Esophagus muscularis mucosa (tissue), 4 donors: ENCODE measurements at regions not wholly inside any gene's neighbourhood (a gene's known extent, or its start where the extent isn't known, plus 50 kb on each side); places are given as distances from the start of the nearest gene placed in this dataset.

Experiments
- DNase-seq: peaks from one replicate; pipeline ENCODE4 v3.0.0-alpha.2; 2017; ENCODE audit errors: extremely low spot score
- H3K27ac ChIP-seq, 4 donors: fragments of 200-600 bp; sonication (generic); replicated peaks in 1 of 4; 1 replicate in 3 of 4; 2 replicates in 1 of 4; pipeline ENCODE4 v1.5.1; 2016 to 2019; ENCODE audit warnings: mild to moderate bottlenecking in 1 of 4
- H3K27me3 ChIP-seq, 4 donors: fragments of 200-600 bp; sonication (generic); one replicate each; pipeline versions ENCODE4 v1.5.1 to v1.6.0; 2016 to 2019
- H3K36me3 ChIP-seq, 4 donors: fragments of 200-600 bp; sonication (generic); one replicate each; pipeline ENCODE4 v1.5.1; 2016 to 2019
- H3K4me1 ChIP-seq, 4 donors: fragments of 200-600 bp; sonication (generic); one replicate each; pipeline ENCODE4 v1.5.1; 2016 to 2019
- H3K4me3 ChIP-seq, 4 donors: fragments of 200-600 bp; sonication (generic); 1 replicate in 2 of 4; 2 replicates in 2 of 4; pipeline ENCODE4 v1.5.1; 2016 to 2019; ENCODE audit warnings: mild to moderate bottlenecking in 4 of 4, moderate library complexity in 1 of 4
- H3K9me3 ChIP-seq, 4 donors: fragments of 200-600 bp; sonication (generic); 1 replicate in 3 of 4; 2 replicates in 1 of 4; pipeline ENCODE4 v1.5.1; 2016 to 2019
- CTCF ChIP-seq, 3 experiments: fragments of 200-600 bp in 2 of 3; fragments of 450-650 bp in 1 of 3; sonication (generic) in 2 of 3; IDR thresholded peaks; one replicate each; pipeline ENCODE4 v1.5.1; 2017 to 2019; ENCODE audit warnings: antibody characterized with exemption in 3 of 3, mild to moderate bottlenecking in 2 of 3, moderate library complexity in 1 of 3
- EP300 ChIP-seq: sonication (generic); formaldehyde crosslinking; IDR thresholded peaks from one replicate; pipeline ENCODE4 v1.6.1; 2017; ENCODE audit warnings: antibody characterized with exemption
- POLR2A ChIP-seq: fragments of 450-650 bp; IDR thresholded peaks from one replicate; pipeline ENCODE4 v1.6.1; 2017; ENCODE audit warnings: antibody characterized with exemption, moderate library complexity, mild to moderate bottlenecking, low read depth
- POLR2AphosphoS5 ChIP-seq, 2 donors: sonication (generic); formaldehyde crosslinking; IDR thresholded peaks; one replicate each; pipeline ENCODE4 v1.6.1; 2017; ENCODE audit warnings: antibody characterized with exemption in 2 of 2
- WGBS: methylation state at CpG from one replicate; pipeline ENCODE4 v1.1.5; 2018; 5-methylcytosine and 5-hydroxymethylcytosine counted together
- intact Hi-C: fragments of 100-400 bp; cut with DNase I; formaldehyde crosslinking; loops from one replicate; pipeline ENCODE4 v1.15.1; 2023

- WGBS: 50% methylated on average over 1 of the region's 1 CpG
- intact Hi-C loops: loop anchor here (5.0 to 10.0 kb wide), 5 partner anchors 148 to 988 kb away; no protein-coding TSS in a partner anchor
- no peak for DNase-seq
- H3K4me1 ChIP-seq: peaks cover 0 to 22% (median 14%) of the 10 kb centered on the region in 4 donors
- TF ChIP-seq CTCF (IDR thresholded peaks at IDR 0.05) (no peak), POLR2AphosphoS5 (IDR thresholded peaks at IDR 0.05) (no peak), POLR2A (no peak), EP300 (no peak)
- H3K4me3 ChIP-seq: no peak overlapping the region
- no peaks in the 10 kb centered on the region for H3K36me3 ChIP-seq
- no peaks in the 10 kb centered on the region for H3K27me3 ChIP-seq
- no peak overlapping the region for H3K27ac ChIP-seq
- no peaks in the 10 kb centered on the region for H3K9me3 ChIP-seq
These were observed 489.5 kb downstream of the TNS1 start for GRCh38 chr2:217513258-217513657.

- intact Hi-C loops: loop anchor here (5.0 to 10.0 kb wide), 5 partner anchors 148 to 988 kb away; no protein-coding TSS in a partner anchor
- no peaks in the 10 kb centered on the region for H3K9me3 ChIP-seq
These were observed 490.1 kb downstream of the TNS1 start for GRCh38 chr2:217512728-217513127.

GRCh38 chr2:217512259-217512658 lies 490.5 kb downstream of the TNS1 start:
- intact Hi-C loops: loop anchor here (5.0 to 10.0 kb wide), 5 partner anchors 147 to 987 kb away; no protein-coding TSS in a partner anchor
- Histone ChIP-seq H3K4me3 (no peak overlapping the region), H3K27ac (no peak overlapping the region), H3K36me3 (no peaks in the 10 kb centered on the region), H3K27me3 (no peaks in the 10 kb centered on the region), H3K4me1 (peaks cover 0 to 22% (median 14%) of the 10 kb centered on the region in 4 donors), H3K9me3 (no peaks in the 10 kb centered on the region)
- no peak for TF ChIP-seq CTCF (IDR thresholded peaks at IDR 0.05)
- TF ChIP-seq POLR2AphosphoS5 (IDR thresholded peaks at IDR 0.05): no peak
- no peak for TF ChIP-seq EP300
- no peak for TF ChIP-seq POLR2A
- WGBS: 73% methylated on average over 1 of the region's 1 CpG
- DNase-seq: no peak

More at GRCh38 chr2:217512728-217513127, 490.1 kb downstream of the TNS1 start:
- H3K36me3 ChIP-seq: no peaks in the 10 kb centered on the region
- H3K27ac ChIP-seq: no peak overlapping the region
- DNase-seq: no peak
- 71% methylated on average over 4 of the region's 4 CpGs for WGBS
- H3K4me1 ChIP-seq: peaks cover 0 to 22% (median 14%) of the 10 kb centered on the region in 4 donors
- no peak overlapping the region for H3K4me3 ChIP-seq
- TF ChIP-seq CTCF (IDR thresholded peaks at IDR 0.05) (no peak), EP300 (no peak), POLR2AphosphoS5 (IDR thresholded peaks at IDR 0.05) (no peak), POLR2A (no peak)
- no peaks in the 10 kb centered on the region for H3K27me3 ChIP-seq

- Histone ChIP-seq H3K27ac (no peak overlapping the region), H3K36me3 (no peaks in the 10 kb centered on the region), H3K27me3 (no peaks in the 10 kb centered on the region), H3K9me3 (no peaks in the 10 kb centered on the region), H3K4me3 (no peak overlapping the region), H3K4me1 (peaks cover 0 to 22% (median 14%) of the 10 kb centered on the region in 4 donors)
- WGBS: 70% methylated on average over 3 of the region's 3 CpGs
- TF ChIP-seq CTCF (IDR thresholded peaks at IDR 0.05): no peak
- TF ChIP-seq POLR2AphosphoS5 (IDR thresholded peaks at IDR 0.05): no peak
- TF ChIP-seq POLR2A: no peak
- TF ChIP-seq EP300: no peak
- intact Hi-C loops: loop anchor here (2.0 to 10.0 kb wide), 6 partner anchors 147 to 987 kb away; no protein-coding TSS in a partner anchor
- no peak for DNase-seq
These were observed 490.9 kb downstream of the TNS1 start for GRCh38 chr2:217511850-217512249.
